NCI-H2107 treated with DMSO at 0.1 percent for 48 hours (cell line): ENCODE measurements at regions not wholly inside any gene's neighbourhood (a gene's known extent, or its start where the extent isn't known, plus 50 kb on each side); places are given as distances from the start of the nearest gene placed in this dataset.

ENCODE experiments used
- DNase-seq: peaks from one replicate; lab custom pipeline; 2025; ENCODE audit not compliant: unreplicated experiment; lab: John Stamatoyannopoulos, UW

- no peak for DNase-seq
Measured at GRCh38 chr4:59068722-59069418, 1958.7 kb upstream of the IGFBP7 start.

- no peak for DNase-seq
Measured at GRCh38 chr4:59086410-59086809, 1976.2 kb upstream of the IGFBP7 start.

- no peak for DNase-seq
Measured at GRCh38 chr4:59091146-59092142, 1981.3 kb upstream of the IGFBP7 start.

GRCh38 chr4:59094505-59094904, 1984.3 kb upstream of the IGFBP7 start:
- no peak for DNase-seq

- DNase-seq, result no peak
Measured at GRCh38 chr4:59102311-59102710, 1992.1 kb upstream of the IGFBP7 start.

GRCh38 chr4:59120287-59120814, 2010.2 kb upstream of the IGFBP7 start:
- no peak for DNase-seq

GRCh38 chr4:59122626-59123025, 2012.4 kb upstream of the IGFBP7 start:
- no peak for DNase-seq

- no peak for DNase-seq
Measured at GRCh38 chr4:59126159-59126558, 2016.0 kb upstream of the IGFBP7 start.

GRCh38 chr4:59127006-59127405, 2016.8 kb upstream of the IGFBP7 start:
- DNase-seq, result no peak

- DNase-seq, result no peak
Measured at GRCh38 chr4:59127743-59128142, 2017.6 kb upstream of the IGFBP7 start.

- no peak for DNase-seq
Measured at GRCh38 chr4:59135248-59135985, 2025.2 kb upstream of the IGFBP7 start.

GRCh38 chr4:59161249-59161648, 2038.9 kb upstream of the ADGRL3 start:
- no peak for DNase-seq

GRCh38 chr4:59175617-59176016, 2024.5 kb upstream of the ADGRL3 start:
- DNase-seq, result no peak

- no peak for DNase-seq
Measured at GRCh38 chr4:59179372-59179771, 2020.8 kb upstream of the ADGRL3 start.

GRCh38 chr4:59180161-59180560, 2020.0 kb upstream of the ADGRL3 start:
- DNase-seq, result no peak

- DNase-seq, result no peak
Measured at GRCh38 chr4:59180969-59181368, 2019.2 kb upstream of the ADGRL3 start.

GRCh38 chr4:59195839-59196238, 2004.3 kb upstream of the ADGRL3 start:
- DNase-seq, result no peak

GRCh38 chr4:59200992-59201391, 1999.1 kb upstream of the ADGRL3 start:
- DNase-seq, result no peak

- no peak for DNase-seq
Measured at GRCh38 chr4:59217910-59218631, 1982.1 kb upstream of the ADGRL3 start.

- DNase-seq, result no peak
Measured at GRCh38 chr4:59222221-59222620, 1977.9 kb upstream of the ADGRL3 start.
